ENCODE measurements at regions not wholly inside any gene's neighbourhood (a gene's known extent, or its start where the extent isn't known, plus 50 kb on each side); places are given as distances from the start of the nearest gene placed in this dataset.

DNA sequence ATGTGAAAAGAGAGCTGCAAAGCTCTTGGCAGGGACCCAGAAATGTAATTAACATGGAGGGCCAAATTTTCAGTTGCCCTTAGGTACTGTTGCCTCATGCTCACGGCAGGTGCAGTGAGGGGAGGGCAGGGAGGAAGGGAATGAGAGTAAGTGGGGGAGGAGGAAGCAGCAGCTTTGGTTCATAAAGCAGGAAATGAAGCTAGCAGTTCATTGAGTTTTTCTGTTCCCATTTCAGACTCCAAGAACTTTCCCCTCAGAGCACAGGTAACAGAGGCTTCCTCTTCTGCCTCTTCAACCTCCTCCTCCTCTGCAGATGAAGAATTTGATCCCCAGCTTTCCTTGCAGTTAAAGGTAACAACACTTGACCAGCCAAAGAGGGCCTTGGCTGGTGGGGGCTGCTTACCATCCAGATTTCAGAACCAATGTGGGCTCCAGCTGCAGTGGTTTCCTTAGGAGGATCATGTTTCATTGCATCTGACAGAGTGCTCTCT, 57.9 kb upstream of the PARVA start:
- TF ChIP-seq, protein P1, sequence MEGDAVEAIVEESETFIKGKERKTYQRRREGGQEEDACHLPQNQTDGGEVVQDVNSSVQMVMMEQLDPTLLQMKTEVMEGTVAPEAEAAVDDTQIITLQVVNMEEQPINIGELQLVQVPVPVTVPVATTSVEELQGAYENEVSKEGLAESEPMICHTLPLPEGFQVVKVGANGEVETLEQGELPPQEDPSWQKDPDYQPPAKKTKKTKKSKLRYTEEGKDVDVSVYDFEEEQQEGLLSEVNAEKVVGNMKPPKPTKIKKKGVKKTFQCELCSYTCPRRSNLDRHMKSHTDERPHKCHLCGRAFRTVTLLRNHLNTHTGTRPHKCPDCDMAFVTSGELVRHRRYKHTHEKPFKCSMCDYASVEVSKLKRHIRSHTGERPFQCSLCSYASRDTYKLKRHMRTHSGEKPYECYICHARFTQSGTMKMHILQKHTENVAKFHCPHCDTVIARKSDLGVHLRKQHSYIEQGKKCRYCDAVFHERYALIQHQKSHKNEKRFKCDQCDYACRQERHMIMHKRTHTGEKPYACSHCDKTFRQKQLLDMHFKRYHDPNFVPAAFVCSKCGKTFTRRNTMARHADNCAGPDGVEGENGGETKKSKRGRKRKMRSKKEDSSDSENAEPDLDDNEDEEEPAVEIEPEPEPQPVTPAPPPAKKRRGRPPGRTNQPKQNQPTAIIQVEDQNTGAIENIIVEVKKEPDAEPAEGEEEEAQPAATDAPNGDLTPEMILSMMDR (IDR thresholded peaks at IDR 0.05): no peak
- TF ChIP-seq POLR2A (IDR thresholded peaks at IDR 0.05) (no peak), EP300 (IDR thresholded peaks at IDR 0.05) (no peak)

Measured in ovary (tissue), 3 donors.